Fibroblast of lung (primary cell): ENCODE measurements at regions not wholly inside any gene's neighbourhood (a gene's known extent, or its start where the extent isn't known, plus 50 kb on each side); places are given as distances from the start of the nearest gene placed in this dataset.

Experiments used
- DNase-seq, 2 donors: peaks; one replicate each; pipeline versions ENCODE4 v3.0.0 to v3.0.0-alpha.2; 2010; ENCODE audit warnings: low read depth in 2 of 2
- H2AFZ ChIP-seq: 2 replicates; pipeline ENCODE4 v1.5.1; 2012; ENCODE audit warnings: low read length, control low read depth, inconsistent platforms
- H3K27ac ChIP-seq: 2 replicates; pipeline ENCODE4 v1.5.1; 2011; ENCODE audit warnings: low read length, control low read depth; ENCODE audit not compliant: insufficient read depth
- H3K27me3 ChIP-seq: 2 replicates; pipeline ENCODE4 v1.5.1; 2011; ENCODE audit warnings: mild to moderate bottlenecking, low read length; ENCODE audit not compliant: control insufficient read depth, insufficient read depth
- H3K36me3 ChIP-seq: 2 replicates; pipeline ENCODE4 v1.5.1; 2011; ENCODE audit warnings: low read length; ENCODE audit not compliant: control insufficient read depth, insufficient read depth
- H3K4me1 ChIP-seq: 2 replicates; pipeline ENCODE4 v1.5.1; 2011; ENCODE audit warnings: low read length; ENCODE audit not compliant: control insufficient read depth, insufficient read depth; ENCODE audit errors: extremely low read depth
- H3K4me2 ChIP-seq: 2 replicates; pipeline ENCODE4 v1.5.1; 2011; ENCODE audit warnings: low read length, control low read depth; ENCODE audit not compliant: insufficient read depth; ENCODE audit errors: extremely low read depth
- H3K4me3 ChIP-seq, 4 experiments: fragments of 200-600 bp in 1 of 4; sonication (generic) in 1 of 4; replicated peaks in 1 of 4; 2 replicates each; pipeline ENCODE4 v1.5.1; 2011 to 2016; ENCODE audit warnings: low read length in 4 of 4, low read depth in 3 of 4, mild to moderate bottlenecking in 3 of 4, control low read depth in 2 of 4, inconsistent platforms in 1 of 4, mixed read lengths in 1 of 4; ENCODE audit not compliant: insufficient read depth in 1 of 4; ENCODE audit errors: control extremely low read depth in 1 of 4
- H3K79me2 ChIP-seq: 2 replicates; pipeline ENCODE4 v1.5.1; 2012; ENCODE audit warnings: mild to moderate bottlenecking, low read length, inconsistent platforms; ENCODE audit not compliant: control insufficient read depth, insufficient read depth
- H3K9ac ChIP-seq: 2 replicates; pipeline ENCODE4 v1.5.1; 2011; ENCODE audit warnings: mild to moderate bottlenecking, low read length, control low read depth; ENCODE audit not compliant: insufficient read depth
- H3K9me3 ChIP-seq: 2 replicates; pipeline ENCODE4 v1.5.1; 2012; ENCODE audit warnings: low read depth, low read length; ENCODE audit not compliant: control insufficient read depth, insufficient read depth
- H4K20me1 ChIP-seq: 2 replicates; pipeline ENCODE4 v1.5.1; 2011; ENCODE audit warnings: low read length; ENCODE audit not compliant: control insufficient read depth, insufficient read depth; ENCODE audit errors: extremely low read depth
- EZH2 ChIP-seq: IDR thresholded peaks from 2 replicates; pipeline ENCODE4 v1.5.1; 2012; ENCODE audit warnings: low read length, control low read depth, mild to moderate bottlenecking; ENCODE audit errors: missing control alignments
- TF ChIP-seq, protein P1 (sequence below), 2 donors: IDR thresholded peaks in 1 of 2; conservative IDR thresholded peaks in 1 of 2; 1 replicate in 1 of 2; 2 replicates in 1 of 2; pipeline ENCODE4 v1.5.1; 2011 to 2012; ENCODE audit warnings: low read length in 2 of 2, control low read depth in 1 of 2, inconsistent platforms in 1 of 2, low read depth in 1 of 2, mild to moderate bottlenecking in 1 of 2

DNA sequence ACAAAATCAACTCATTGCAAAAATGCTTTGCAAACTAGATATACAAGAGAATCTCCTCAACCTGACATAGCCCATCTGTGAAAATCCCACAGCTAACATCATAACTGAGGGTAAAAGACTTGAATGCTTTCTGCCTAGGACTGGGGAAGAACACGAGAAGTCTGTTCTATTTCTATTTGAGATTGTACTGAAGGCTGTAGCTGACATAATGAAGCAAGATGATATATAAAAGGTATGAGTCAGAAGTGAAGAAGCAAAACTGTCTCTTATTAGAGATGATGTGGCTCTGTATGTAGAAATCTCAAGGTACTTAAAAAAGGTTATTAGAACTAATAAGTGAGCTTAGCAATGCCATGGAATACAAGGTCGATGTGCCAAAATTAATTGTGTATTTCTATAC is 639.9 kb upstream of the PFKP start:
- no peaks in the 10 kb centered on the region for H4K20me1 ChIP-seq
- TF ChIP-seq, protein P1, sequence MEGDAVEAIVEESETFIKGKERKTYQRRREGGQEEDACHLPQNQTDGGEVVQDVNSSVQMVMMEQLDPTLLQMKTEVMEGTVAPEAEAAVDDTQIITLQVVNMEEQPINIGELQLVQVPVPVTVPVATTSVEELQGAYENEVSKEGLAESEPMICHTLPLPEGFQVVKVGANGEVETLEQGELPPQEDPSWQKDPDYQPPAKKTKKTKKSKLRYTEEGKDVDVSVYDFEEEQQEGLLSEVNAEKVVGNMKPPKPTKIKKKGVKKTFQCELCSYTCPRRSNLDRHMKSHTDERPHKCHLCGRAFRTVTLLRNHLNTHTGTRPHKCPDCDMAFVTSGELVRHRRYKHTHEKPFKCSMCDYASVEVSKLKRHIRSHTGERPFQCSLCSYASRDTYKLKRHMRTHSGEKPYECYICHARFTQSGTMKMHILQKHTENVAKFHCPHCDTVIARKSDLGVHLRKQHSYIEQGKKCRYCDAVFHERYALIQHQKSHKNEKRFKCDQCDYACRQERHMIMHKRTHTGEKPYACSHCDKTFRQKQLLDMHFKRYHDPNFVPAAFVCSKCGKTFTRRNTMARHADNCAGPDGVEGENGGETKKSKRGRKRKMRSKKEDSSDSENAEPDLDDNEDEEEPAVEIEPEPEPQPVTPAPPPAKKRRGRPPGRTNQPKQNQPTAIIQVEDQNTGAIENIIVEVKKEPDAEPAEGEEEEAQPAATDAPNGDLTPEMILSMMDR (conservative IDR thresholded peaks at IDR 0.05 in 1 of 2, IDR thresholded peaks at IDR 0.05 in 1 of 2; ENCODE audit: low read depth in 1 of 2, low read length in 2 of 2) = no peak
- TF ChIP-seq EZH2 = no peak
- no peak overlapping the region for H3K27ac ChIP-seq
- H3K27me3 ChIP-seq = no peaks in the 10 kb centered on the region
- H3K4me1 ChIP-seq = no peaks in the 10 kb centered on the region
- no peak overlapping the region for H2AFZ ChIP-seq
- H3K79me2 ChIP-seq = no peaks in the 10 kb centered on the region
- no peak overlapping the region for H3K4me3 ChIP-seq
- no peak overlapping the region for H3K4me2 ChIP-seq
- no peak overlapping the region for H3K9ac ChIP-seq
- H3K9me3 ChIP-seq = no peaks in the 10 kb centered on the region
- no peaks in the 10 kb centered on the region for H3K36me3 ChIP-seq
- DNase-seq = no peak

DNA sequence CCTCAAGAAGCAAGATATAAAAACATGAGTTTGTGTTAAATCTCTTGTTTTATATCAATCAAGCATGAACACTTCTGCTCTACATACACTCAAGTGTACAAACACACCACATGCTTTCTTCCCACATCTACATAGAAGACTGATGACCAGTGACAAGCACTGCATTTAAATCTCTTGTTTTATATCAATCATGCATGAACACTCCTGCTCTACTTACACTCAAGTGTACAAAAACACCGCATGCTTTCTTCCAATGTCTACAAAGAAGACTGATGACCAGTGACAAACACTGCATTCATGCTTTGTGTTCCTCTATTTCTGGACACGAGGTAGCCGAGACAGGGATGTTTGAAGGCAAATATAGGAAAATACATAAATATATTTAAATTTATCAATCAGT is 642.0 kb upstream of the PFKP start:
- no peak overlapping the region for H3K4me2 ChIP-seq
- no peaks in the 10 kb centered on the region for H3K4me1 ChIP-seq
- no peaks in the 10 kb centered on the region for H4K20me1 ChIP-seq
- no peaks in the 10 kb centered on the region for H3K79me2 ChIP-seq
- H3K9me3 ChIP-seq = no peaks in the 10 kb centered on the region
- H3K36me3 ChIP-seq = no peaks in the 10 kb centered on the region
- no peak overlapping the region for H3K9ac ChIP-seq
- H2AFZ ChIP-seq = no peak overlapping the region
- TF ChIP-seq EZH2 = no peak
- TF ChIP-seq, protein P1 (conservative IDR thresholded peaks at IDR 0.05 in 1 of 2, IDR thresholded peaks at IDR 0.05 in 1 of 2; ENCODE audit: low read depth in 1 of 2, low read length in 2 of 2) = no peak
- no peak overlapping the region for H3K4me3 ChIP-seq
- no peak overlapping the region for H3K27ac ChIP-seq
- no peak for DNase-seq
- H3K27me3 ChIP-seq = no peaks in the 10 kb centered on the region

DNA sequence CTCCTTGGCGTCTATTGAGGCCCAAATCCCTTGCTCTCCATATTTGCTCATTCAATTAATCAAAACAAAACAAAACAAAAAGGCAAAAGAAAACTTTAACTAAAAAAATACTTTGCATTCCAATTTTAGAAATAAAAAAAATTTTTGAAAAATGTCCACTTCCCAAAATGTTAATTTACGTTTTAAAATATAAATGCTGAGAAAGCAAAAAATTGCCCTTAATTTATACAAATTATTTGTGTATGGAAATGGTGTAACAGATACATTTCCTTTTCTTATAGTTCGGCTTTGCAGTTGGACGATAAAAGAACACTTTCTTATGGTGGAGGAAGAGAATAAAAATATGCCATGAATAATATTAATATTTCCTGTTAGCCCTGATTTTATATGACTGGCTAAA is 652.8 kb upstream of the PFKP start:
- Histone ChIP-seq H3K36me3 (no peaks in the 10 kb centered on the region), H3K27ac (no peak overlapping the region), H2AFZ (no peak overlapping the region), H3K27me3 (no peaks in the 10 kb centered on the region), H3K9me3 (no peaks in the 10 kb centered on the region), H3K79me2 (no peaks in the 10 kb centered on the region), H3K4me1 (no peaks in the 10 kb centered on the region), H4K20me1 (no peaks in the 10 kb centered on the region), H3K4me3 (no peak overlapping the region), H3K4me2 (no peak overlapping the region), H3K9ac (no peak overlapping the region)
- no peak for TF ChIP-seq EZH2
- no peak for DNase-seq
